ENCODE measurements at regions not wholly inside any gene's neighbourhood (a gene's known extent, or its start where the extent isn't known, plus 50 kb on each side); places are given as distances from the start of the nearest gene placed in this dataset.

- no TSS peak for BruUV-seq (replicated peaks)
- no peaks in the 10 kb centered on the region for H3K36me3 ChIP-seq (ENCODE audit: insufficient read depth, low read length, poor library complexity, severe bottlenecking)
- no peaks in the 10 kb centered on the region for H3K9me3 ChIP-seq (ENCODE audit: low read depth, low read length, poor library complexity, severe bottlenecking)
- no peaks in the 10 kb centered on the region for H3K4me1 ChIP-seq (ENCODE audit: insufficient read depth, low read length, poor library complexity, severe bottlenecking)
- DNase-seq (ENCODE audit: low spot score), result no peak
- H3K4me3 ChIP-seq (ENCODE audit: low read depth, low read length, poor library complexity, severe bottlenecking), result no peak overlapping the region
- ChIA-PET POLR2A (ENCODE audit: low non-redundant PET) (no interaction called here), CTCF (no interaction called here)
- no peaks in the 10 kb centered on the region for H3K27me3 ChIP-seq (replicated peaks; ENCODE audit: insufficient read depth, low read depth, low read length, poor library complexity)
- H3K27ac ChIP-seq (ENCODE audit: low read depth, low read length, poor library complexity, severe bottlenecking), result no peak overlapping the region
- TF ChIP-seq CTCF (conservative IDR thresholded peaks at IDR 0.05; ENCODE audit: low read depth, low read length) (no peak), EZH2 (IDR thresholded peaks at IDR 0.05; ENCODE audit: borderline replicate concordance, low read depth, low read length, poor library complexity, severe bottlenecking) (no peak)
- intact Hi-C loops (cut with micrococcal nuclease; ENCODE audit: unreplicated experiment), result no loop called here
Measured at GRCh38 chr3:68479779-68480178, 452.6 kb downstream of the TAFA4 start.

GRCh38 chr3:68468695-68469375 is 463.5 kb downstream of the TAFA4 start:
- POLR2A ChIA-PET (ENCODE audit: low non-redundant PET), result no interaction called here
- no peak overlapping the region for H3K27ac ChIP-seq (ENCODE audit: low read depth, low read length, poor library complexity, severe bottlenecking)

GRCh38 chr3:68467465-68467864 is 464.9 kb downstream of the TAFA4 start:
- Histone ChIP-seq H3K27me3 (replicated peaks; ENCODE audit: insufficient read depth, low read depth, low read length, poor library complexity) (no peaks in the 10 kb centered on the region), H3K9me3 (ENCODE audit: low read depth, low read length, poor library complexity, severe bottlenecking) (no peaks in the 10 kb centered on the region), H3K4me3 (ENCODE audit: low read depth, low read length, poor library complexity, severe bottlenecking) (no peak overlapping the region), H3K27ac (ENCODE audit: low read depth, low read length, poor library complexity, severe bottlenecking) (no peak overlapping the region), H3K36me3 (ENCODE audit: insufficient read depth, low read length, poor library complexity, severe bottlenecking) (no peaks in the 10 kb centered on the region), H3K4me1 (ENCODE audit: insufficient read depth, low read length, poor library complexity, severe bottlenecking) (no peaks in the 10 kb centered on the region)
- POLR2A ChIA-PET (ENCODE audit: low non-redundant PET), result no interaction called here
- intact Hi-C loops (cut with micrococcal nuclease; ENCODE audit: unreplicated experiment), result no loop called here
- no peak for DNase-seq (ENCODE audit: low spot score)
- no TSS peak for BruUV-seq (replicated peaks)
- CTCF ChIA-PET, result no interaction called here
- TF ChIP-seq CTCF (conservative IDR thresholded peaks at IDR 0.05; ENCODE audit: low read depth, low read length), result no peak
- no peak for TF ChIP-seq EZH2 (IDR thresholded peaks at IDR 0.05; ENCODE audit: borderline replicate concordance, low read depth, low read length, poor library complexity, severe bottlenecking)

More at GRCh38 chr3:68468695-68469375, 463.5 kb downstream of the TAFA4 start:
- BruUV-seq (replicated peaks), result no TSS peak
- no peak for DNase-seq (ENCODE audit: low spot score)
- Histone ChIP-seq H3K9me3 (ENCODE audit: low read depth, low read length, poor library complexity, severe bottlenecking) (no peaks in the 10 kb centered on the region), H3K36me3 (ENCODE audit: insufficient read depth, low read length, poor library complexity, severe bottlenecking) (no peaks in the 10 kb centered on the region), H3K27me3 (replicated peaks; ENCODE audit: insufficient read depth, low read depth, low read length, poor library complexity) (no peaks in the 10 kb centered on the region), H3K4me3 (ENCODE audit: low read depth, low read length, poor library complexity, severe bottlenecking) (no peak overlapping the region), H3K4me1 (ENCODE audit: insufficient read depth, low read length, poor library complexity, severe bottlenecking) (no peaks in the 10 kb centered on the region)
- CTCF ChIA-PET, result no interaction called here
- TF ChIP-seq CTCF (conservative IDR thresholded peaks at IDR 0.05; ENCODE audit: low read depth, low read length) (no peak), EZH2 (IDR thresholded peaks at IDR 0.05; ENCODE audit: borderline replicate concordance, low read depth, low read length, poor library complexity, severe bottlenecking) (no peak)
- intact Hi-C loops (cut with micrococcal nuclease; ENCODE audit: unreplicated experiment), result no loop called here
